Hepatocyte (in vitro differentiated cells): ENCODE measurements at regions not wholly inside any gene's neighbourhood (a gene's known extent, or its start where the extent isn't known, plus 50 kb on each side); places are given as distances from the start of the nearest gene placed in this dataset.

Source experiments
- DNase-seq: peaks from one replicate; pipeline ENCODE4 v3.0.0-alpha.2; 2016; ENCODE audit warnings: low spot score
- H2AFZ ChIP-seq: fragments of 200-600 bp; sonication (generic); 2 replicates; pipeline ENCODE4 v1.6.0; 2016; ENCODE audit warnings: antibody characterized with exemption, mild to moderate bottlenecking
- H3K27ac ChIP-seq: fragments of 200-600 bp; sonication (generic); 2 replicates; pipeline ENCODE4 v1.5.1; 2016; ENCODE audit warnings: mild to moderate bottlenecking
- H3K27me3 ChIP-seq: fragments of 200-600 bp; sonication (generic); 2 replicates; pipeline ENCODE4 v1.6.1; 2016
- H3K36me3 ChIP-seq: fragments of 200-600 bp; sonication (generic); replicated peaks from 2 replicates; pipeline ENCODE4 v1.5.1; 2016; ENCODE audit warnings: low read depth; ENCODE audit not compliant: insufficient read depth
- H3K4me1 ChIP-seq: fragments of 200-600 bp; sonication (generic); 2 replicates; pipeline ENCODE4 v1.5.1; 2016; ENCODE audit warnings: mild to moderate bottlenecking, moderate library complexity; ENCODE audit not compliant: insufficient read depth
- H3K4me2 ChIP-seq: fragments of 200-600 bp; sonication (generic); 2 replicates; pipeline ENCODE4 v1.6.0; 2016
- H3K4me3 ChIP-seq: fragments of 200-600 bp; sonication (generic); 2 replicates; pipeline ENCODE4 v1.5.1; 2016; ENCODE audit warnings: mild to moderate bottlenecking
- H3K79me2 ChIP-seq: fragments of 200-600 bp; sonication (generic); 2 replicates; pipeline ENCODE4 v1.6.0; 2017; ENCODE audit warnings: mild to moderate bottlenecking
- H3K9me2 ChIP-seq: fragments of 200-600 bp; sonication (generic); replicated peaks from 2 replicates; pipeline ENCODE4 v1.6.0; 2017; ENCODE audit warnings: mild to moderate bottlenecking; ENCODE audit not compliant: insufficient read depth
- H3K9me3 ChIP-seq: fragments of 200-600 bp; sonication (generic); 2 replicates; pipeline ENCODE4 v1.5.1; 2016; ENCODE audit warnings: low read depth, mild to moderate bottlenecking
- H4K20me1 ChIP-seq: fragments of 200-600 bp; sonication (generic); 2 replicates; pipeline ENCODE4 v1.6.0; 2016; ENCODE audit warnings: mild to moderate bottlenecking; ENCODE audit not compliant: insufficient read depth, poor library complexity, severe bottlenecking
- CTCF ChIP-seq: fragments of 200-600 bp; sonication (generic); IDR thresholded peaks from 2 replicates; pipeline ENCODE4 v1.5.1; 2016; ENCODE audit warnings: antibody characterized with exemption, mild to moderate bottlenecking; ENCODE audit not compliant: poor library complexity
- EZH2 ChIP-seq: fragments of 200-600 bp; sonication (generic); IDR thresholded peaks from 2 replicates; pipeline ENCODE4 v1.6.1; 2016; ENCODE audit warnings: antibody characterized with exemption, mild to moderate bottlenecking, borderline replicate concordance
- EZH2phosphoT487 ChIP-seq: fragments of 200-600 bp; sonication (generic); IDR thresholded peaks from one replicate; pipeline ENCODE4 v1.6.1; 2018; ENCODE audit warnings: antibody characterized with exemption, mild to moderate bottlenecking, low read depth, moderate library complexity; ENCODE audit not compliant: unreplicated experiment, severe bottlenecking
- WGBS: methylation state at CpG from one replicate; pipeline ENCODE4 v1.1.6; 2016; ENCODE audit warnings: low lambda C conversion rate; ENCODE audit errors: missing lambda C conversion rate; 5-methylcytosine and 5-hydroxymethylcytosine counted together

GRCh38 chr6:44556046-44556445 lies 168.5 kb downstream of the CDC5L start:
- H3K9me2 ChIP-seq: no peaks in the 10 kb centered on the region
- DNase-seq: no peak
- peaks cover 16% of the 10 kb centered on the region for H3K4me1 ChIP-seq
- no peak overlapping the region for H3K4me2 ChIP-seq
- no peak for TF ChIP-seq EZH2phosphoT487
- no peaks in the 10 kb centered on the region for H3K9me3 ChIP-seq
- no peak overlapping the region for H2AFZ ChIP-seq
- H3K4me3 ChIP-seq: no peak overlapping the region
- H4K20me1 ChIP-seq: no peaks in the 10 kb centered on the region
- no peaks in the 10 kb centered on the region for H3K36me3 ChIP-seq
- H3K27ac ChIP-seq: no peak overlapping the region
- WGBS: 61% methylated on average over 1 of the region's 1 CpG
- no peaks in the 10 kb centered on the region for H3K79me2 ChIP-seq
- no peaks in the 10 kb centered on the region for H3K27me3 ChIP-seq

GRCh38 chr6:44558024-44558831 lies 170.7 kb downstream of the CDC5L start:
- no peak overlapping the region for H3K4me3 ChIP-seq
- TF ChIP-seq EZH2 (no peak), EZH2phosphoT487 (no peak), CTCF (no peak)
- peaks cover 16% of the 10 kb centered on the region for H3K4me1 ChIP-seq
- no peaks in the 10 kb centered on the region for H3K9me3 ChIP-seq
- no peak for DNase-seq
- H3K4me2 ChIP-seq: no peak overlapping the region
- H4K20me1 ChIP-seq: no peaks in the 10 kb centered on the region
- H3K36me3 ChIP-seq: no peaks in the 10 kb centered on the region
- no peak overlapping the region for H2AFZ ChIP-seq
- 58% methylated on average over 7 of the region's 7 CpGs for WGBS
- H3K27ac ChIP-seq: no peak overlapping the region
- H3K27me3 ChIP-seq: no peaks in the 10 kb centered on the region
- H3K79me2 ChIP-seq: no peaks in the 10 kb centered on the region
- H3K9me2 ChIP-seq: no peaks in the 10 kb centered on the region

GRCh38 chr6:44558832-44559251 lies 171.3 kb downstream of the CDC5L start:
- no peaks in the 10 kb centered on the region for H3K36me3 ChIP-seq
- WGBS: 35% methylated on average over 2 of the region's 2 CpGs
- H3K4me2 ChIP-seq: no peak overlapping the region
- no peak for DNase-seq
- H3K9me2 ChIP-seq: no peaks in the 10 kb centered on the region
- no peak overlapping the region for H2AFZ ChIP-seq
- H3K79me2 ChIP-seq: no peaks in the 10 kb centered on the region
- no peaks in the 10 kb centered on the region for H4K20me1 ChIP-seq
- H3K9me3 ChIP-seq: no peaks in the 10 kb centered on the region
- H3K27ac ChIP-seq: no peak overlapping the region
- H3K27me3 ChIP-seq: no peaks in the 10 kb centered on the region
- H3K4me3 ChIP-seq: no peak overlapping the region
- H3K4me1 ChIP-seq: peaks cover 16% of the 10 kb centered on the region
- TF ChIP-seq CTCF: no peak
- TF ChIP-seq EZH2: no peak
- TF ChIP-seq EZH2phosphoT487: no peak

GRCh38 chr6:44559486-44560270 lies 172.2 kb downstream of the CDC5L start:
- H3K4me2 ChIP-seq: no peak overlapping the region
- H4K20me1 ChIP-seq: no peaks in the 10 kb centered on the region
- no peak overlapping the region for H2AFZ ChIP-seq
- H3K27ac ChIP-seq: no peak overlapping the region
- no peak for DNase-seq
- no peaks in the 10 kb centered on the region for H3K79me2 ChIP-seq
- no peaks in the 10 kb centered on the region for H3K9me2 ChIP-seq
- no peaks in the 10 kb centered on the region for H3K9me3 ChIP-seq
- H3K27me3 ChIP-seq: no peaks in the 10 kb centered on the region
- 62% methylated on average over 13 of the region's 13 CpGs for WGBS
- H3K4me3 ChIP-seq: no peak overlapping the region
- H3K4me1 ChIP-seq: peaks cover 16% of the 10 kb centered on the region
- H3K36me3 ChIP-seq: no peaks in the 10 kb centered on the region
- no peak for TF ChIP-seq EZH2phosphoT487
- TF ChIP-seq EZH2: no peak
- no peak for TF ChIP-seq CTCF
